ENCODE measurements at regions not wholly inside any gene's neighbourhood (a gene's known extent, or its start where the extent isn't known, plus 50 kb on each side); places are given as distances from the start of the nearest gene placed in this dataset.
"Not testable (repeated sequence)": the region's sequence is repeated elsewhere in the genome, so short reads cannot be mapped to it uniquely, and the experiment has no call there.

DNA sequence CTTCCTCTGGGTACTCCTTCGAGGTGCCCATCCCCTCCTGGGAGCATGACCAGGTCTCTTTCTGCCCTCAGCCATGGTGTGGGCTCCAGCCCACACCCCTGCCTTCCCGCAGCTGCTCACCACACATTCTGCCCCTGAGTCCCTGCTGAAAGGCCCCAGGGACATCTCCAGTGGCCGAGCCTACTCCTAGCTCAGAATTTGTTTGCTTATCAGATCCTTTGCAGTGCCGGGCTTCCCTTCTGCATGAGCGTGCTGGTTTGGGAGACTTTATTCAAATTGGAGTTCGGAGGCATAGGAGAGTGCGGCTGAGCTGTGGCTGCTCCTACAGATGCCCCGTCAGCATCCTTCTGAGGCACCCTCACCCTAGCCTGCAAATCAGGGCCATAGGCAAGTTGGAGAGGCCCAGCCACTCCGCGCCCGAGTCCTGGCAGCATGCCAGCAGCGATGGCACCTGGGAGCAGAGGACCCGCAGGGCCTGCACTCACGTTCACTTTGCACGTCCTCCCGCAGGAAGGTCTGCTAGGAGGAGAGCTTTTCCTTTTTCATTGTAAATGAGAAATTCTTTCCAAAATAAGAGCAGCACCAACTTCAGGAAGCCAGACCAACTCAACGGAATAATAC lies 327.3 kb downstream of the QKI start:
- no peak for DNase-seq

DNA sequence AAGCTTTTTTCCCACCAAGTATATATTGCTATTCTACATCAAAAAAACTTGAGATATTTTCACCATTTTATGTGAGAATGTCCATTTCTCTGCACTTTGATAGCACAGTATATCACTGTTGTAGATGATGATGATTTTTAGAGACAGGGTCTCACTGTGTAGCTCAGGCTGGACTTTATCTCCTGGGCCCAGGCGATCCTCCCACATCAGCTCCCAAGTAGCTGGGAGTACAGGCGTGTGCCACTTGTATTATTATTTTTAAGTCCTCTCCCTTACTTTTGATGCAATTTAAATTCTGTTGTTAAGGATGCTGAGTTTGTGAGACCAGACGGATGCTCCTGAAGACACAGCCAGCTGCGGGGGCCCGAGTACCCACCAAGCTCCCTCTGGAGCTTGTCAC lies 326.8 kb downstream of the QKI start:
- no peak for DNase-seq

DNA sequence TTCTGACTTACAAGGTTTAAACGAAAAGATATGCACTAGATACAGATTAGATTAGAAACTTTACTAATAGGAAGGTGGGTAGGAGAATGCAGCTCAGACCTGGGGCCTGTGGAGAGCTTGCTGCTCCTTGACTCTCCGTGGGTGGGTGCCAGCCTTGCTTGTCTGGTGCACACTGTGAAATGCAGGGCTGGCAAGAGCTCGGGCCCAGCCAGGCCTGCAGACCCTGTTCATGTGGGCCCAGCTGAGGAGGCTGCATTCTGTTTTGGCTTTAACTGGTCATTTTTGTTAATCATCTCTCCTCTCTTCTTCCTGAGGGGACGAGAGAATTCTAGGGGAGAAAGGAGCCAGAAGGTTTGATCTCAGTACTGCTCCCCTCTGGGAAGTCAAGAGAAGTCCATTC lies 325.4 kb downstream of the QKI start:
- no peak for DNase-seq

DNA sequence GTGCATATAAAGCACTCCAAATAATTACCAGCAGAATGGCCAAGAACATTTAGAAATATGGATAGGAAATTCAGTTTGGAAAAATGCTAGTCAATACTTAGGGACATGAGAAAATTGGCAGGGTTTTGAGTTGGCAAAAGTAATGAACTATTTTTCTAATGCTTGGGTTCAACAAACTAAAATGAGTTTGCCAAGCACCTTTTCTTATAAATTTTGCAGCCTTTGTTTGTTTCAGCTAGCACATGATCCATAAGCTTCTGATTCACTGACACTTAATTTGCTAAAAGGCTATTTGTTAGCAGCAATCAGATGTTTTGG lies 324.8 kb downstream of the QKI start:
- DNase-seq: no peak

DNA sequence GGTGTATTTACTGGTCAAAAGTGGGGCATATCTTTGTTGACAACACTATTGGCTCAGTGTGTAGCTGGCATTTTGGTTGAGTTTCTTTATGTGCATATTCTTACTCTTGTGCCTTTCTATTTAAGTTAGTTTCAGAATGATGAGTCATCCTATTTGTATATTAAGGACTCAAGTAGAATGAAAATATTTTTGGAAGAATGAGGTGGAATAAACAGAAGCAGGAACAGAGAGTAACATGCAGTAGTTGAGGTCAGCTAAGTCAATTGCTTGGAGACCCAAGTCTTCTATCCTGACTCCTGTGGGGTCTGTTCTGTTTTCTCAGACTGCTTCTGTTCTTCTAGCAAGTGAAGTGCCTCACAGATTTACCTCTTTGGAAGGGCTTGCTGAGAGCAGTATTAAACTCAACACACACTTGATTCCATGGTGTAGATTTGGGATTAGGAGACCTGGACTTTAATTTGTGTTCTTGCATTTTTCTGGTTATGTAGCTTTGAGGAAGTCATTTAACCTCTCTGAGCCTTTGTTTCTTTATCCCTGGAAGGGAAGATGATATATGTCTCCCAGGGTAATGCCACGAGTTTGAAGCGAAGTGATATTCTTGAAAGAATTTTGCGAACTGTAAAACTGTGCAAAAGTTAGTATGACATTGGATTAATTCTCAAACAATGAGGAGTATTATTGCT lies 324.3 kb downstream of the QKI start:
- DNase-seq: no peak

DNA sequence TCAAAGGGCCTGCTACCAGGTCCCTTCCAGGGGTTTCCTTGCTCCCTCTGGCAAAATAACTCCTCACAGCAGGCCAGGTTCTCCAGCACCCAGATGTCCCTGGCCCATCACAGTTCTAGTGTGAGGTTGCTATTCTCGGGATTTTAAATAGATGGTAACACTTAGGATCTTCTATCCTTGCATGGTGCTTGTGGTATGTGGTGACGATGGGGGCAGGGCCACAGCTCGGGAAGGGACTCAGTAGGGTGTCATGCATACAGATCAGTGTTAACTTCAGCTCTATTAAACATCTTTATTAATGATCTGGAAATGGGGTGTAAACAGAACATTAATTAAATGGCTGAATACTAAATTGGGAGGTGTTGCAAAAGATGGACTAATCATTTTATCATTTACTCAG lies 323.8 kb downstream of the QKI start:
- no peak for DNase-seq

DNA sequence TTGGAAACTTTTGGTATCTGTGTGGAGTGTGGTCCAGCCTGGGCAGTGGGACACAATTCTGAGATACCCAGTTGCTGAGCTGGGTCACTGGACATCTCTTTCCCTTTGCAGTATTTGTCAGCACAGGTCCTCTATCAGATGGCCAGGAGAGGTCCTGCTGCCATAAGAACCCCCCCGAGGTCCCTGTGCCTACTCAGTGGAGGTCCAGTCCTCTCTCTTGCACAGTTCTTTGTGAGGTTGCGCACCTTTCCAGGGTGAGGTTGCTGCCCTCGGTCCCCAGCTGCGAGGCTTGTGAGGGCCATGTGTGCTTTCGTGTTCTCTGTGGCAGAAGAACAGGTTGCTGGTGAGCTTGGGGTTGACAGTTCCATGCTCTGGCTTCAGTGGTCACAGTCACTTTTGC lies 320.6 kb downstream of the QKI start:
- no peak for DNase-seq

DNA sequence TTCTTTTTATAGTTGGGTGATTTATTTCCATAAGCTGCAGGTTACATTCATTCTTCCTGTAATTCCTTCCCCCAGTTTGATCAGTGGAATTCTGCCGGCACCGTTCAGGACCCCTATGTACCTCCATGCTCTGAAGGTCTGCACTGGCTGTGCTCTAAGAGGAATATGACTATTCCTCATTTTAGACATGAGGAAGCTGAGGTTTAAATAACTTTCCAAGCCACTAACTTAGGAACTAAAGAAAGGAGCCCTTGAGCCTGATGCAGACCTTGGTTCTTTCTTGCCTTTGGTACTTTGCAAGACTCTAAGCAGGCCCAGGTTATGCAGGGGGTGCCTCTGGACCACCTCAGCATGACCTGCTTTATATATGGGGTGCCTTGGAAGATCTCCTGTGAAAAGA lies 318.5 kb downstream of the QKI start:
- no peak for DNase-seq

DNA sequence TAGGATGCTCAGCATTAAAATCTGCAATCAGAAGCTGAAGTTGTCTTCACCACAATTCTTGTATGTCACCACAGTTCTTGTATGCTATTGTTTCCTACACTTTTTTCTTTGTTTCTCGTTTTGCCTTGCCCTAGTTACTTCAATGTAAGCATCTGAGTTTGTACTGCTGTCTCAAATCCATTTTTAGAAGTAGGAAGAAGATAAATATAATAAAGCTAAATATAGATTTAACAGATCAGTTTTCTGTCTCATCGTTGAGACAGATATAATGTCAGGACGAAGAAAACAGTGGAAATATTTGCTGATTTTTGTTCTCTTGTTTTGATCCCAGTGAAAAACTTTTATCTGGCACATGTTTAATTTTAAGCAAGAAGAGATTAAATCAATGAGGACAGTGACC lies 318.0 kb downstream of the QKI start:
- no peak for DNase-seq

DNA sequence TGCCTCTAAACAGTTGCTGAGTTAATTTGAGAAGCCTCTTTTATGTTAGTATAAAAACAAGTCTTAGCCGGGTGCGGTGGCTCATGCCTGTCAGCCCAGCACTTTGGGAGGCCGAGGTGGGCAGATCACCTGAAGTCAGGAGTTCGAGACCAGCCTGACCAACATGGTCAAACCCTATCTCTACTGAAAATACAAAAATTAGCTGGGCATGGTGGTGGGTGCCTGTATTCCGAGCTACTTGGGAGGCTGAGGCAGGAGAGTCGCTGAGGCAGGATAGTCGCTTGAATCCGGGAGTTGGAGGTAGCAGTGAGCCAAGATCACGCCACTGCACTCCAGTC lies 317.5 kb downstream of the QKI start:
- DNase-seq: not testable (repeated sequence)

DNA sequence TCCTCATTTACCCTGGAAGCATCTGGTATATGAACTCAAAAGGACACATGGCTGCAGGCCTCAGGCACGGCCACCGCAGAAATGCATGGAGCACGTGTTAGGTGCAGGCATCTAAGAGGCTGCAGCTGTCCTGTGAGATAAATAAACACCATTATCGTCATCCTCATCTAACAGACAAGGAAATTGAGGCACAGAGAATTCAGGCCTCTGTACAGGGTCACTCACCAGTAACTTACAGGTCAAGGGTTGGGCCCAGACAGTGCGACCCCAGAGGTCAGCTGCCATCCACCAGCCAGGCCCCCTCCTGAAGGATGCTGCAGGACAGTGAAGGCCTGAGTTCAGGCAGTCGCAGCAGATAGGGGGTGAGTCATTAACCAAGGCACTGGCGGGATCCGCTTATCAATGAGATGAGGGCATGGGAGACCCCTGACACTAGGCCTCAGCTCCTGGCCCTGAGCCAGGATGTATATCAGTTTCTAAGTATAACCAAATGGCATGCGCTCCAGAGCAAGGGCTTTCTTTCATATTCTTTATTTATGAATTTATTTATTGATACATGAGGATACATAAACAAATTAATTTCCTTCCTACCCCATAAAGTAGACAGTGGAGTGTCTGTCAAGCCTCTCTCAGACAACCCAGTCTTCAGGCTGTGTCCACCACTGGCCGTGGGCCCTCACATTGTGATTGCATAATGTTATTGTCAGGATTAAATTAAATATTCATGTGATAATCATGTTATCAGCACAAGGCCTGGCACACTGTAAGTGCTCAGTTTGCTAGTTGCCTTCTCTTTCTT lies 316.9 kb downstream of the QKI start:
- DNase-seq: no peak

DNA sequence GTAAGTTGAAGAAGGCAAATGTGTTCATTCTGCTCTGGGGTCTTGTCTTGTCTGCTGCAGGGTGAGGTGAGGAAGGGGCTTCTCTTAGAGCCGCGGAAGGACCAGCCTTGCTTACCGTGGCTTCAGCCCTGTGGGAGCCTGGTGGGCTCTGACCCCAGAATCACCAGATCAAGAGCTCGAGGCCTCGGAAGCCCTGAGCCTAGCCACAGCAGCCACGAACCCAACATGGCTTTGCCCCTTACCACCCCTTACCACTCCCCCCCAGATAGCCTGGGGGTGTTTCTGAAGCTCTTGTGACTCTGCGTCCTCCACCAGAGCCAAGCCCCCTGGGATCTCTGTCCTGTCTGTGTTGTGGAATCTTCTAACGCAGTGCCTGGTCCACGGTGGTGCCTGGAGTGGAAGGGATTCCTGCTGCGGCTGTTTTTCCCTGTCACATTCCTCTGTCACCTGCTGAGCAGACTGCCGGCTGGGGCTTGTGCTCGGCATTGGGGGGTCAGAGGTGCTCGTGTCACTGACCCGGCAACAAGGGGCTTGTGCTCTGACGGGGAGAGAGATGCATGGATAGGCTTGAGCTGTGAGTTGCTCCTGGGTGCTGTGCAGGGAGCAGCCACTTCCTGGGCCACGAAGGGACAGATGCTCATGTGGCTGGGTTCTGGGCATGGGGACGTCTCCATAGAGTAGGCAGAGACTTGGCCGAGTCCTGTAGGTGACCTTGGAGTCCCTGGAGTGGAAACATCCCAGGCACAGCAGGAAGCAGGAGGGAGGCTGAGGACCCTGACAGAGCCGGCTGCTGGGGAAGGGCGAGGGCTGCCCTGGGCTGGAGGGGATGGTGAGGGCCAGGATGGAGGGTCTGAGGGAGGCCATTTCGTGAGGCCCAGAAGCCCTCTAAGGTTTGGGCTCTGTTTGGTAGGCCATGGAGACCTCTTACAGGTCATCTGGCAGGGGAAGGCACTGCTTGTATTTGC lies 316.0 kb downstream of the QKI start:
- no peak for DNase-seq

DNA sequence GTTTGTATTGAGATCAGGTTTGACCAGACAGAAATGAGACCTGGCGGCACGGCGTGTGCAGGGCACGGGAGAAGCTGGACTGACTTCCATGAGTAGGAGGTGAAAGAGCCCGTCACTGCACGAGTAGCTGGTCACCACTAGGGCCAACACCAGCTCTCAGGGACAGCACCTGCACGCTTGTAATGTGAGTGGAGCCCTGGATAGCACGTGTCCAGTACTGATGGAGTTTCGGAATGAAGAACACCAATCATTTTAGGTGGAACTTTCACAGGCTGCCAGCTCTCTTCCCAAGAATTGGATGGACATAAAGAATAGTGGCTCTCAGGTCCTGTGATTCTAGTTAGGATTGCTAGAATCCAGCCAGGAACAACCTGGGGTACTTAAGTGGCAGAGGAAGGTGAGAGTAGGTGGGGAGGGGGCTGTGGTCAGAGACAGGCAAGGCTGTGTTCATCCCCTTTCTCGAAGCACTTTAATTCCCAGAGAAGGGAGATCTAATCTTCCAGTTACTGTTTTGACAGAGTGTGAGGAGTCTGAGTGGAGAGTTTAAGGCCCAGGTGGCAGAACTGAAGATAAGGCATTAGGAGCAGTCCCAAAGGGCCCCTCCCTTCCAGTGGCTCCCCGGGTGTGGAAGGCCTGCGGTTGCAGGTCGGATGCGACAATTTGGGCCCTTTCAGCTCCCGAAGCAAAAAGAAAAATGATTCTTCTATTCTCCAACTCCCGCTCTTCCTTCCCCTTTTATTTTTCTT lies 314.8 kb downstream of the QKI start:
- no peak for DNase-seq

DNA sequence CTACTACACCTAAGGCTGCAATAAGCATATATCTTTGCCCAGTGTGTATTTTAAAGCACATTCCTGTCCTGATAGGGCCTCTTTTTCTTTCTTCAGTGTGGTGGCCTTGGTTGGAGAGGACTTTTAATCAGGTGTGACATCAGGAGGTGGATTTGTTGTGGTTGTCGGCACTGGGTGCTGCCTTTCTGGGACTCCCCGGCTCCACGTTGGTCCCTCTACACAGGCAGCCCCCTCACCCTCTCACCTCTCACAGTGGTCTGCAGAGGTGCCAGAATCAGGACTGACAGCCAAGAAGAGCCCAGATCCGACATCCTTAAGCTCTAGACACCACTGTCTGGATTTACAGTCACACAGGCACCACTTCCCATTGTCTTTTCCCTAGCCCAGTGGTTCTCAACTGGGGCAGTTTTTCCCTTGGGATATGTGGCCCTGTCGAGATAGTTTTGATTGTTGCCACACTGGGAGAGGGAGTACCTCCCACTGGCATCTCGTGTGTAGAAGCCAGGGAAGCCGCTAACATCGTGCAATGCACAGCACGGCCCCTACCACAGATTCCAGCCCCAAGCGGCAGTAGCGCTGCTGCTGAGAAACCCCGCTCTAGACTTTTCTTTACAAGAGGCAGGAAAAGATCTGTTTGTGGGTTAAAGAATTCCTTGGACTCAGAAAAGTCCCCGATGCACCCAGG lies 314.1 kb downstream of the QKI start:
- DNase-seq: no peak

DNA sequence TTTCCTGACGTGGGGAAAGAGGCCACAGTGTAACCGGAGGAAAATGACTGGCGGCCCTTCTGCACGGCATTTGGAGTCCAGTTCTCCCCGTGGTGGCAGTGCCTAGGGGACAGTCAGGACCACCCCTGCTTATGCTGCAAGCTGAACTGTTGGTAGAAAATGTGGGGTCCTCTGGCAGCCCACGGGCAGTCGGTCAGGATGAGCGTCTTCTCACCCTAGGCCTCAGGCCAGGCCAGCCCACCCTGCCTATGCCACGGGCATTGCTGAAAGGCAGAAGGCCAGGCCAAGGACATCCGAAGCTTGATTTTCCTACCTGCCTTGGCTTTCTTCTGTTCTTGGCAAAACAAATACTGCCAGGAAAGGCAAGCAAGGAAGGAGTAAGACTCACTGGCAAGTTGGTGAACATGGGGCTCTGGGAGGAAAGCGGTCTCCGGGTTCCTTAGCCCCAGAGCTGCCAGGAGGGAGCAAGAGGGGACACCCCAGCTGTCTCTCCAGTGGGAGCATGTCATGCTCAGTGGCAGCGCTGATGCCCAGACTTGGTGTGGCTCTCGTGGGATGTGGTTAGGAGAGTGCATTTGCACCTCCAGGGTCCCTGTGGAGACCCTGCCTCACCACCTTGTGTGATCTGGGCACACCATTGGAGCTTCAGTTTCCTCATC lies 311.6 kb downstream of the QKI start:
- no peak for DNase-seq

DNA sequence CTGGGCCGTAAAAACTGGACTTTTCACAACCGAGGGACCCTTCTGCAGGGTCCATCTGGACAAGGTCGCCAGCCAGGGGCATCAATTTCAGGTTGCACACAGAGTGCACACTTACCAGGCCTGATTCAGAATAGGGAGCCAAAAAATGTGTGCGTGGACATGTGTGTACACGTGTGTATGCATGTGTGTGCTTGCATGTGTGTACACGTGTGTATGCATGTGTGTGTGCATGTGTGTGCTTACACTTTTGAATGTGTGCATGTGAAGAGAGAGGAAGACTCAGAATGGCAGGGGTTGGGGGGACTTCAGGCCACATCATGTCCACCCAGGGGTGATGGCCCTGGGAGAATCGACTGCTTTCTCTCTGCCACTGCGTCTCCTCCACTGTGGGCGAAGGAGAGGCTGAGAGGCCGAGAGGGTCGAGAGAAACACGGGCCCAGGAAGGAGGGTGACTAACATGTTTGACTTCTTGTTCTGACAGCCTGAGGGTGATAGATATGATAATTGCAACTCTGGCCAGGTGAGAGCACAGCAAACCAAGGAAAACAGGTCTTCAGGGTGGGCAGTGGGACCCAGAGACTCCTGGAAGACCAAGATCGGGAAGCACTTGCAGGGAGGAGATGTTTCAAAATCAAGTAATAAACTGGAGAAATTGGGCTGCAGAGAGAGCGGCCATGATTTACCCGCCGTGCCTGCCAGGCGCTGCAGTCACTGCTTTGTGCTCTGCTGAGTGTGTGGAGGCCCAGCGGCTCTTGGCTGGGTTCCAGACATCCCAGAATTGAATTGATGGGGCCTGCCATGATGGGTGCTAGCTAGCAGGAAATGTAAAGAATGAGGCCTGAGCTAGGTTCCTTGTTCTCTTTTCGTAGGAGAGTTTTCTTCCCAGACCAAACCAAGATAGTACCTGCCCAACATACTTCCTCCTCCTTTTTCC lies 310.8 kb downstream of the QKI start:
- DNase-seq: no peak

DNA sequence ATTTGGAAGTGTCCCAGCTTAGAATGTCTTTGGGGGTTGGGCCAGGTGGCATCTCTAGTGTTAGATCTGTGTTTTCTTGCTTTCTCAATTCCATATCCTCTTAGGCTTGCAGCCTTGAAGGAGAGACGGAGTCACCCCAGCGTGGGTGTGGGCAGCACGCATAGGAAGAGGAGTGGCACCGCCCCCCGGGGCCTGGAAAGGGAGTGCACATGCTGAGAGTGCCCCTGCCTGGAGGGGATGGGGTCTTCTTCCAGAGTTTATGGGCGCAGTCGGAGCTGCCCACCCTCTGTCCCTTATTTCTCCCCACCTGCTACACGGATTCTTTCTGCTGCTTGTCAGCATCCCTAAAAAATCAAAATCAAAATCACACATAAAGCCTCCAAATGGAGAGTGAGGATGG lies 309.7 kb downstream of the QKI start:
- no peak for DNase-seq

DNA sequence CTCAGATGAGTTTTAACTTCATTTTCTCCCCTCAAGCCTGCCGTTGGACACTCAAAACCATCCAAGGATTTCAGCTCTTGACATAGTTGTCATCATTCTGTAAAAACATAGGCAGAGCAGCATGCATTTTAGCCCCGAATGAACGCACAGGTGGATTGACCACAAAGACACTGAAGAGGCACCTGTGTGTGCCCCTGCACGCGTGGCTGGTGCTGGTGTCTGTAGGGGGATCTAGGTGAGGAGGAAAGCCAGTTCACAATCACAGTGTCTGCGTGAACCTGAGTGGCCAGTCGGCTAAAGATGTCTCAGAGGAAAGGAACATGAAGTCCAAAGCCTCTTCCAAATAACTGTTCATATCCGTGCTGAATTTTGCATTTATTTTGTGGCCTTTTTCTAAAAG lies 309.2 kb downstream of the QKI start:
- DNase-seq: no peak

DNA sequence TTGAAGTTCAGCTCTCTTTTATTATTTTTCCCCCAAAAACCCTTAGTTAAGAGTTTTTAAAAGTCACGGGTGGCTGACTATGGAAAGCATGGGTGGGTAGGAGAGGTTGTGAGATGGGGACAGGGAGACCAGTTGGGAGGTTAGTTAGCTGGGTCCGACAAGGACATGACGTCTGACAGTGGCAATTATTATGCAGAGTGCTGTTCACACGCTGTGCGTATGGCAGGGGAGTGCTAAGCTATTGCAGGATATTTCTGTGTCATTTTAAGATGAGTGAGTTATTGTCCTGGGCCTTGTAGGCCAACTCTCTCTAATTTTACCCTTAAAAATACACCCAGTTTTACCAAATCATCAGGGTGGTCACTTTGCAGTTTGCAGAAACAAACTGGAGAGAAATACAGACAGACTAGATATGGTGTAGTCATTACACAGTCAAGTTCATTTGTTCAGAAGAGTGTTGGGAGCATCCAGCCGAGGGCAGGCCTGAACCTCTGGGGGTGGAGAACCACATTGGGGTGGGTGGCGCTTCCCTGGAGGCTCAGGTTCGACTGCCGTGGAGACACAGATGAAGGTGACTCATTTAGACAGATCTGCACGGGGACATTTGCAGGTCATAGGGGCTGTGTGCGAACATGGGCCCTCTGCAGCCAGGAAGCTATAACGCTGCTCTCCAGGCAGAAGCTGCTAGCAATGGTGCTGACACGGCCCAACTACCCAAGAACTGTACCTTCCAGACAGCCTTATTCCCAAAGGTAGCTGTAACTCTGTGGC lies 307.6 kb downstream of the QKI start:
- no peak for DNase-seq

DNA sequence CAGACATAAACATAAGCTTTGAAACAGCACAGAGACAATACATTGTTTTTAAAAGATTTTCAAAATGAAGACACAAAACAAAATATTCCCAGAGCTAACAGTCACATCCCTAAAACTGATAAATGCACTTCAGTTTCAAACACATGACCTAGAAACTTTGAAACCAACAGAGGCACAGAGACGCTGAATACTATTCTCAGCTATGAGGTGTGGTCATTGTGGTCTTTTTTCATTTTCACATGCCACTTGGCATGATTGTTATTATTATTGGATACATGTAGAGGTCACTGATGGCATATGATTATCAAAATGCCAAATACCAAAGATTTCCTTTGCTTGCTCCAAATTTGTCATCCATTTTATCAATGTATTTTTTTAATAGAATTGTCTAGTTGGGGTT lies 306.9 kb downstream of the QKI start:
- no peak for DNase-seq
